ENCODE measurements at regions not wholly inside any gene's neighbourhood (a gene's known extent, or its start where the extent isn't known, plus 50 kb on each side); places are given as distances from the start of the nearest gene placed in this dataset.

GRCh38 chr18:78927616-78928015, 52.0 kb upstream of the SALL3 start:
- Mint-ChIP-seq H3K36me3 (ENCODE audit: low read depth) (no peaks in the 10 kb centered on the region), H3K4me1 (no peaks in the 10 kb centered on the region), H3K27ac (ENCODE audit: unreplicated experiment) (no peak overlapping the region), H3K9me3 (no peaks in the 10 kb centered on the region), H3K27me3 (ENCODE audit: low read depth) (peaks cover 2% of the 10 kb centered on the region), H3K4me3 (no peak overlapping the region)
- no peak for DNase-seq (ENCODE audit: low read depth, low spot score)
- TF ChIP-seq CTCF (conservative IDR thresholded peaks at IDR 0.05), result no peak

- H3K4me1 Mint-ChIP-seq, result no peaks in the 10 kb centered on the region
- no peaks in the 10 kb centered on the region for H3K9me3 Mint-ChIP-seq
- peaks cover 2% of the 10 kb centered on the region for H3K27me3 Mint-ChIP-seq (ENCODE audit: low read depth)
- DNase-seq (ENCODE audit: low read depth, low spot score), result no peak
- no peak overlapping the region for H3K4me3 Mint-ChIP-seq
- no peaks in the 10 kb centered on the region for H3K36me3 Mint-ChIP-seq (ENCODE audit: low read depth)
- TF ChIP-seq CTCF (conservative IDR thresholded peaks at IDR 0.05), result no peak
- H3K27ac Mint-ChIP-seq (ENCODE audit: unreplicated experiment), result no peak overlapping the region
Observed at GRCh38 chr18:78928076-78928475, 51.5 kb upstream of the SALL3 start.

- DNase-seq (ENCODE audit: low read depth, low spot score), result no peak
- Mint-ChIP-seq H3K4me3 (no peak overlapping the region), H3K36me3 (ENCODE audit: low read depth) (no peaks in the 10 kb centered on the region), H3K4me1 (no peaks in the 10 kb centered on the region), H3K27me3 (ENCODE audit: low read depth) (peaks cover 2% of the 10 kb centered on the region), H3K9me3 (no peaks in the 10 kb centered on the region), H3K27ac (ENCODE audit: unreplicated experiment) (no peak overlapping the region)
- no peak for TF ChIP-seq CTCF (conservative IDR thresholded peaks at IDR 0.05)
Observed at GRCh38 chr18:78929516-78929915, 50.1 kb upstream of the SALL3 start.

Measured in neural crest cell (in vitro differentiated cells).